ENCODE measurements at regions not wholly inside any gene's neighbourhood (a gene's known extent, or its start where the extent isn't known, plus 50 kb on each side); places are given as distances from the start of the nearest gene placed in this dataset.
A peak's percentile ranks its signal among the peaks of the same experiment; 100 is the strongest.

GRCh38 chr4:156556336-156556735 is 415.3 kb downstream of the PDGFC start:
- no peak overlapping the region for H3K27ac ChIP-seq (ENCODE audit: insufficient read depth in 1 of 2, low read depth in 1 of 2, low read length in 2 of 2, poor library complexity in 1 of 2, severe bottlenecking in 2 of 2)
- ChIA-PET POLR2A (no interaction called here), CTCF (no interaction called here)
- H3K27me3 ChIP-seq (replicated peaks in 2 of 5; ENCODE audit: control insufficient read depth in 4 of 5, insufficient read depth in 5 of 5, low read length in 4 of 5): no peaks in the 10 kb centered on the region
- DNase-seq: no peak
- WGBS (ENCODE audit: insufficient coverage): no CpG with 5 or more reads among the region's 1 CpG
- H3K9me3 ChIP-seq (ENCODE audit: control extremely low read depth in 1 of 5, control insufficient read depth in 4 of 5, insufficient read depth in 2 of 5, low read depth in 1 of 5, low read length in 4 of 5): peaks cover 0 to 2% (median 0%) of the 10 kb centered on the region in 5 experiments
- no peaks in the 10 kb centered on the region for H3K36me3 ChIP-seq (ENCODE audit: control insufficient read depth in 4 of 4, insufficient read depth in 4 of 4, low read length in 3 of 4)
- no peak overlapping the region for H3K4me3 ChIP-seq (ENCODE audit: control insufficient read depth in 1 of 7, extremely low read depth in 1 of 7, insufficient read depth in 4 of 7, low read depth in 2 of 7, low read length in 6 of 7)
- H3K4me1 ChIP-seq (ENCODE audit: control extremely low read depth in 1 of 4, control insufficient read depth in 4 of 4, insufficient read depth in 4 of 4, low read length in 3 of 4): no peaks in the 10 kb centered on the region

GRCh38 chr4:156553659-156554058 is 417.9 kb downstream of the PDGFC start:
- Histone ChIP-seq H3K9me3 (ENCODE audit: control extremely low read depth in 1 of 5, control insufficient read depth in 4 of 5, insufficient read depth in 2 of 5, low read depth in 1 of 5, low read length in 4 of 5) (peaks cover 0 to 2% (median 0%) of the 10 kb centered on the region in 5 experiments), H3K36me3 (ENCODE audit: control insufficient read depth in 4 of 4, insufficient read depth in 4 of 4, low read length in 3 of 4) (no peaks in the 10 kb centered on the region), H3K4me1 (ENCODE audit: control extremely low read depth in 1 of 4, control insufficient read depth in 4 of 4, insufficient read depth in 4 of 4, low read length in 3 of 4) (no peaks in the 10 kb centered on the region), H3K27me3 (replicated peaks in 2 of 5; ENCODE audit: control insufficient read depth in 4 of 5, insufficient read depth in 5 of 5, low read length in 4 of 5) (no peaks in the 10 kb centered on the region), H3K27ac (ENCODE audit: insufficient read depth in 1 of 2, low read depth in 1 of 2, low read length in 2 of 2, poor library complexity in 1 of 2, severe bottlenecking in 2 of 2) (no peak overlapping the region), H3K4me3 (ENCODE audit: control insufficient read depth in 1 of 7, extremely low read depth in 1 of 7, insufficient read depth in 4 of 7, low read depth in 2 of 7, low read length in 6 of 7) (no peak overlapping the region)
- POLR2A ChIA-PET: no interaction called here
- peak in 2 of 3 donors; percentile 6 for DNase-seq
- WGBS (ENCODE audit: insufficient coverage): no CpG with 5 or more reads among the region's 1 CpG
- CTCF ChIA-PET: no interaction called here

- DNase-seq: no peak
- no peak overlapping the region for H3K4me3 ChIP-seq (ENCODE audit: control insufficient read depth in 1 of 7, extremely low read depth in 1 of 7, insufficient read depth in 4 of 7, low read depth in 2 of 7, low read length in 6 of 7)
- no peak overlapping the region for H3K27ac ChIP-seq (ENCODE audit: insufficient read depth in 1 of 2, low read depth in 1 of 2, low read length in 2 of 2, poor library complexity in 1 of 2, severe bottlenecking in 2 of 2)
- no peaks in the 10 kb centered on the region for H3K27me3 ChIP-seq (replicated peaks in 2 of 5; ENCODE audit: control insufficient read depth in 4 of 5, insufficient read depth in 5 of 5, low read length in 4 of 5)
- WGBS (ENCODE audit: insufficient coverage): 29% methylated on average over 1 of the region's 2 CpGs
- H3K36me3 ChIP-seq (ENCODE audit: control insufficient read depth in 4 of 4, insufficient read depth in 4 of 4, low read length in 3 of 4): no peaks in the 10 kb centered on the region
- H3K9me3 ChIP-seq (ENCODE audit: control extremely low read depth in 1 of 5, control insufficient read depth in 4 of 5, insufficient read depth in 2 of 5, low read depth in 1 of 5, low read length in 4 of 5): no peaks in the 10 kb centered on the region
- H3K4me1 ChIP-seq (ENCODE audit: control extremely low read depth in 1 of 4, control insufficient read depth in 4 of 4, insufficient read depth in 4 of 4, low read length in 3 of 4): peaks cover 0 to 21% (median 7%) of the 10 kb centered on the region in 4 experiments
- ChIA-PET POLR2A (no interaction called here), CTCF (no interaction called here)
Measured at GRCh38 chr4:156547891-156548290, 423.7 kb downstream of the PDGFC start.

GRCh38 chr4:156547439-156547838 is 424.2 kb downstream of the PDGFC start:
- CTCF ChIA-PET: no interaction called here
- no peaks in the 10 kb centered on the region for H3K9me3 ChIP-seq (ENCODE audit: control extremely low read depth in 1 of 5, control insufficient read depth in 4 of 5, insufficient read depth in 2 of 5, low read depth in 1 of 5, low read length in 4 of 5)
- H3K36me3 ChIP-seq (ENCODE audit: control insufficient read depth in 4 of 4, insufficient read depth in 4 of 4, low read length in 3 of 4): no peaks in the 10 kb centered on the region
- H3K27ac ChIP-seq (ENCODE audit: insufficient read depth in 1 of 2, low read depth in 1 of 2, low read length in 2 of 2, poor library complexity in 1 of 2, severe bottlenecking in 2 of 2): no peak overlapping the region
- H3K27me3 ChIP-seq (replicated peaks in 2 of 5; ENCODE audit: control insufficient read depth in 4 of 5, insufficient read depth in 5 of 5, low read length in 4 of 5): no peaks in the 10 kb centered on the region
- POLR2A ChIA-PET: no interaction called here
- peak; percentile 12 to 78 (median 68) for DNase-seq
- H3K4me3 ChIP-seq (ENCODE audit: control insufficient read depth in 1 of 7, extremely low read depth in 1 of 7, insufficient read depth in 4 of 7, low read depth in 2 of 7, low read length in 6 of 7): no peak overlapping the region
- WGBS (ENCODE audit: insufficient coverage): 67% methylated on average over 1 of the region's 2 CpGs
- peaks cover 0 to 21% (median 7%) of the 10 kb centered on the region in 4 experiments for H3K4me1 ChIP-seq (ENCODE audit: control extremely low read depth in 1 of 4, control insufficient read depth in 4 of 4, insufficient read depth in 4 of 4, low read length in 3 of 4)

GRCh38 chr4:156545003-156545785 is 426.4 kb downstream of the PDGFC start:
- ChIA-PET CTCF (interaction anchor here (1.2 to 1.4 kb wide), 2 partner anchors 9 to 10 kb away, joined by 3 read pairs; no protein-coding TSS in a partner anchor), POLR2A (no interaction called here)
- no peak overlapping the region for H3K4me3 ChIP-seq (ENCODE audit: control insufficient read depth in 1 of 7, extremely low read depth in 1 of 7, insufficient read depth in 4 of 7, low read depth in 2 of 7, low read length in 6 of 7)
- WGBS (ENCODE audit: insufficient coverage): no CpG with 5 or more reads among the region's 2 CpGs
- no peaks in the 10 kb centered on the region for H3K27me3 ChIP-seq (replicated peaks in 2 of 5; ENCODE audit: control insufficient read depth in 4 of 5, insufficient read depth in 5 of 5, low read length in 4 of 5)
- no peaks in the 10 kb centered on the region for H3K9me3 ChIP-seq (ENCODE audit: control extremely low read depth in 1 of 5, control insufficient read depth in 4 of 5, insufficient read depth in 2 of 5, low read depth in 1 of 5, low read length in 4 of 5)
- no peak for DNase-seq
- H3K4me1 ChIP-seq (ENCODE audit: control extremely low read depth in 1 of 4, control insufficient read depth in 4 of 4, insufficient read depth in 4 of 4, low read length in 3 of 4): peaks cover 0 to 21% (median 7%) of the 10 kb centered on the region in 4 experiments
- H3K27ac ChIP-seq (ENCODE audit: insufficient read depth in 1 of 2, low read depth in 1 of 2, low read length in 2 of 2, poor library complexity in 1 of 2, severe bottlenecking in 2 of 2): no peak overlapping the region
- H3K36me3 ChIP-seq (ENCODE audit: control insufficient read depth in 4 of 4, insufficient read depth in 4 of 4, low read length in 3 of 4): no peaks in the 10 kb centered on the region

GRCh38 chr4:156539376-156539775 is 432.2 kb downstream of the PDGFC start:
- DNase-seq: no peak
- WGBS (ENCODE audit: insufficient coverage): no CpG with 5 or more reads among the region's 1 CpG

GRCh38 chr4:156538651-156539257 is 432.8 kb downstream of the PDGFC start:
- Histone ChIP-seq H3K9me3 (ENCODE audit: control extremely low read depth in 1 of 5, control insufficient read depth in 4 of 5, insufficient read depth in 2 of 5, low read depth in 1 of 5, low read length in 4 of 5) (no peaks in the 10 kb centered on the region), H3K27ac (ENCODE audit: insufficient read depth in 1 of 2, low read depth in 1 of 2, low read length in 2 of 2, poor library complexity in 1 of 2, severe bottlenecking in 2 of 2) (no peak overlapping the region), H3K27me3 (replicated peaks in 2 of 5; ENCODE audit: control insufficient read depth in 4 of 5, insufficient read depth in 5 of 5, low read length in 4 of 5) (no peaks in the 10 kb centered on the region), H3K36me3 (ENCODE audit: control insufficient read depth in 4 of 4, insufficient read depth in 4 of 4, low read length in 3 of 4) (no peaks in the 10 kb centered on the region), H3K4me1 (ENCODE audit: control extremely low read depth in 1 of 4, control insufficient read depth in 4 of 4, insufficient read depth in 4 of 4, low read length in 3 of 4) (no peaks in the 10 kb centered on the region), H3K4me3 (ENCODE audit: control insufficient read depth in 1 of 7, extremely low read depth in 1 of 7, insufficient read depth in 4 of 7, low read depth in 2 of 7, low read length in 6 of 7) (no peak overlapping the region)
- POLR2A ChIA-PET: no interaction called here
- DNase-seq: no peak
- CTCF ChIA-PET: interaction anchor here (1.2 kb wide), 1 partner anchor 260 kb away, joined by 3 read pairs; no protein-coding TSS in a partner anchor
- WGBS (ENCODE audit: insufficient coverage): no CpG with 5 or more reads among the region's 1 CpG

More at GRCh38 chr4:156539376-156539775, 432.2 kb downstream of the PDGFC start:
- peaks cover 0 to 3% (median 0%) of the 10 kb centered on the region in 4 experiments for H3K4me1 ChIP-seq (ENCODE audit: control extremely low read depth in 1 of 4, control insufficient read depth in 4 of 4, insufficient read depth in 4 of 4, low read length in 3 of 4)
- no peaks in the 10 kb centered on the region for H3K36me3 ChIP-seq (ENCODE audit: control insufficient read depth in 4 of 4, insufficient read depth in 4 of 4, low read length in 3 of 4)
- ChIA-PET POLR2A (no interaction called here), CTCF (no interaction called here)
- H3K9me3 ChIP-seq (ENCODE audit: control extremely low read depth in 1 of 5, control insufficient read depth in 4 of 5, insufficient read depth in 2 of 5, low read depth in 1 of 5, low read length in 4 of 5): no peaks in the 10 kb centered on the region
- H3K27me3 ChIP-seq (replicated peaks in 2 of 5; ENCODE audit: control insufficient read depth in 4 of 5, insufficient read depth in 5 of 5, low read length in 4 of 5): no peaks in the 10 kb centered on the region
- H3K4me3 ChIP-seq (ENCODE audit: control insufficient read depth in 1 of 7, extremely low read depth in 1 of 7, insufficient read depth in 4 of 7, low read depth in 2 of 7, low read length in 6 of 7): no peak overlapping the region
- H3K27ac ChIP-seq (ENCODE audit: insufficient read depth in 1 of 2, low read depth in 1 of 2, low read length in 2 of 2, poor library complexity in 1 of 2, severe bottlenecking in 2 of 2): no peak overlapping the region
